IPS-18c (cell line): ENCODE measurements at regions not wholly inside any gene's neighbourhood (a gene's known extent, or its start where the extent isn't known, plus 50 kb on each side); places are given as distances from the start of the nearest gene placed in this dataset.

Experiments
- H3K4me3 ChIP-seq: 2 replicates; pipeline ENCODE4 v1.7.0; 2013; ENCODE audit warnings: low read depth, mild to moderate bottlenecking, low read length, moderate library complexity; ENCODE audit not compliant: insufficient read depth
- H3K9me3 ChIP-seq: one replicate; pipeline ENCODE4 v1.6.1; 2013; ENCODE audit warnings: mild to moderate bottlenecking, low read length, moderate library complexity; ENCODE audit not compliant: control insufficient read depth, insufficient read depth

GRCh38 chr16:85207357-85207921 lies 95.2 kb upstream of the CIBAR2 start:
- Histone ChIP-seq H3K4me3 (no peak overlapping the region), H3K9me3 (no peaks in the 10 kb centered on the region)

- H3K9me3 ChIP-seq: no peaks in the 10 kb centered on the region
- no peak overlapping the region for H3K4me3 ChIP-seq
Measured at GRCh38 chr16:85208181-85208580, 95.9 kb upstream of the CIBAR2 start.

- Histone ChIP-seq H3K9me3 (no peaks in the 10 kb centered on the region), H3K4me3 (no peak overlapping the region)
Measured at GRCh38 chr16:85208643-85209520, 96.6 kb upstream of the CIBAR2 start.

- H3K9me3 ChIP-seq: no peaks in the 10 kb centered on the region
- H3K4me3 ChIP-seq: no peak overlapping the region
Measured at GRCh38 chr16:85209526-85210121, 97.4 kb upstream of the CIBAR2 start.

- H3K4me3 ChIP-seq: no peak overlapping the region
- H3K9me3 ChIP-seq: no peaks in the 10 kb centered on the region
Measured at GRCh38 chr16:85210423-85211169, 98.3 kb upstream of the CIBAR2 start.

- H3K9me3 ChIP-seq: no peaks in the 10 kb centered on the region
- no peak overlapping the region for H3K4me3 ChIP-seq
Measured at GRCh38 chr16:85211271-85211801, 99.1 kb upstream of the CIBAR2 start.

GRCh38 chr16:85213926-85214675 lies 101.8 kb upstream of the CIBAR2 start:
- no peak overlapping the region for H3K4me3 ChIP-seq
- H3K9me3 ChIP-seq: no peaks in the 10 kb centered on the region

- Histone ChIP-seq H3K9me3 (no peaks in the 10 kb centered on the region), H3K4me3 (no peak overlapping the region)
Measured at GRCh38 chr16:85215478-85216118, 103.3 kb upstream of the CIBAR2 start.

GRCh38 chr16:85216522-85217375 lies 104.5 kb upstream of the CIBAR2 start:
- Histone ChIP-seq H3K9me3 (no peaks in the 10 kb centered on the region), H3K4me3 (no peak overlapping the region)

- Histone ChIP-seq H3K9me3 (no peaks in the 10 kb centered on the region), H3K4me3 (no peak overlapping the region)
Measured at GRCh38 chr16:85220125-85220839, 108.0 kb upstream of the CIBAR2 start.

GRCh38 chr16:85220964-85221731 lies 108.9 kb upstream of the CIBAR2 start:
- H3K4me3 ChIP-seq: no peak overlapping the region

GRCh38 chr16:85221771-85222154 lies 109.5 kb upstream of the CIBAR2 start:
- peaks cover 2% of the 10 kb centered on the region for H3K9me3 ChIP-seq
- no peak overlapping the region for H3K4me3 ChIP-seq

More at GRCh38 chr16:85220964-85221731, 108.9 kb upstream of the CIBAR2 start:
- peaks cover 2% of the 10 kb centered on the region for H3K9me3 ChIP-seq

- H3K4me3 ChIP-seq: no peak overlapping the region
- H3K9me3 ChIP-seq: peaks cover 2% of the 10 kb centered on the region
Measured at GRCh38 chr16:85222155-85222863, 110.0 kb upstream of the CIBAR2 start.

- Histone ChIP-seq H3K4me3 (no peak overlapping the region), H3K9me3 (peaks cover 2% of the 10 kb centered on the region)
Measured at GRCh38 chr16:85225257-85225656, 113.0 kb upstream of the CIBAR2 start.
